IMR-90 (cell line): ENCODE measurements at regions not wholly inside any gene's neighbourhood (a gene's known extent, or its start where the extent isn't known, plus 50 kb on each side); places are given as distances from the start of the nearest gene placed in this dataset.

Source experiments
- ATAC-seq: fragments of 200-7000 bp; cut with Tn5 transposase; 2 replicates; pipeline ENCODE4 v1.9.1; 2020; ENCODE audit warnings: low read depth, mild to moderate bottlenecking, moderate library complexity
- BruUV-seq: library from RNA; stranded (reverse); fragments of 400-500 nt; replicated peaks from 2 replicates; lab custom pipeline; 2021; lab: Mats Ljungman, UMichigan
- CTCF ChIA-PET: fragments of 300-600 bp; formaldehyde crosslinking; extraction: SDS; loops from one replicate; lab custom pipeline; 2021; ENCODE audit warnings: antibody characterized with exemption; lab: Yijun Ruan, JAX
- POLR2A ChIA-PET: fragments of 300-600 bp; sonication (Branson Sonifier 250); formaldehyde crosslinking; loops from one replicate; lab custom pipeline; 2022; ENCODE audit warnings: antibody characterized with exemption; ENCODE audit not compliant: unreplicated experiment; lab: Charles Lee
- DNase-seq: peaks from one replicate; pipeline ENCODE4 v3.0.0; 2013
- H2AFZ ChIP-seq: replicated peaks from 2 replicates; pipeline ENCODE3; 2013; ENCODE audit warnings: low read length, mild to moderate bottlenecking; ENCODE audit not compliant: poor library complexity
- H2AK5ac ChIP-seq: 2 replicates; pipeline ENCODE4 v1.6.1; 2013; ENCODE audit warnings: low read depth, low read length, inconsistent platforms
- H2AK9ac ChIP-seq: replicated peaks from 2 replicates; pipeline ENCODE3; 2013; ENCODE audit warnings: mild to moderate bottlenecking, low read depth, low read length, moderate library complexity; ENCODE audit not compliant: poor library complexity
- H2BK120ac ChIP-seq: 2 replicates; pipeline ENCODE4 v1.6.1; 2013; ENCODE audit warnings: low read depth, low read length, inconsistent platforms
- H2BK15ac ChIP-seq: 3 replicates; pipeline ENCODE4 v1.6.1; 2013; ENCODE audit warnings: low read depth, low read length, inconsistent platforms
- H2BK20ac ChIP-seq: 2 replicates; pipeline ENCODE4 v1.6.1; 2013; ENCODE audit warnings: low read depth, mild to moderate bottlenecking, inconsistent platforms, low read length, moderate library complexity
- H2BK5ac ChIP-seq: 2 replicates; pipeline ENCODE4 v1.6.1; 2013; ENCODE audit warnings: mild to moderate bottlenecking, low read depth, low read length, inconsistent platforms; ENCODE audit not compliant: poor library complexity, severe bottlenecking
- H3K14ac ChIP-seq: replicated peaks from 2 replicates; pipeline ENCODE4 v1.6.1; 2013; ENCODE audit warnings: low read depth, low read length, inconsistent platforms
- H3K18ac ChIP-seq: 2 replicates; pipeline ENCODE4 v1.6.1; 2013; ENCODE audit warnings: low read depth, low read length, control low read depth
- H3K23ac ChIP-seq: 2 replicates; pipeline ENCODE4 v1.6.1; 2013; ENCODE audit warnings: low read depth, low read length, inconsistent platforms
- H3K27ac ChIP-seq: 2 replicates; pipeline ENCODE4 v1.5.1; 2013; ENCODE audit warnings: mild to moderate bottlenecking, control low read depth, low read length; ENCODE audit not compliant: insufficient read depth
- H3K27me3 ChIP-seq: 2 replicates; pipeline ENCODE4 v1.6.1; 2013; ENCODE audit warnings: low read length; ENCODE audit not compliant: control insufficient read depth, insufficient read depth
- H3K36me3 ChIP-seq: 2 replicates; pipeline ENCODE4 v1.6.1; 2013; ENCODE audit warnings: low read length, mixed read lengths; ENCODE audit not compliant: control insufficient read depth, insufficient read depth
- H3K4ac ChIP-seq: 2 replicates; pipeline ENCODE4 v1.6.1; 2013; ENCODE audit warnings: low read depth, low read length, inconsistent platforms
- H3K4me1 ChIP-seq: 2 replicates; pipeline ENCODE4 v1.6.1; 2013; ENCODE audit warnings: low read length, mixed read lengths; ENCODE audit not compliant: control insufficient read depth, insufficient read depth
- H3K4me2 ChIP-seq: 2 replicates; pipeline ENCODE4 v1.6.1; 2013; ENCODE audit warnings: low read depth, mild to moderate bottlenecking, control low read depth, low read length, moderate library complexity
- H3K4me3 ChIP-seq: 2 replicates; pipeline ENCODE4 v1.5.1; 2013; ENCODE audit warnings: low read depth, mild to moderate bottlenecking, control low read depth, low read length, moderate library complexity; ENCODE audit not compliant: insufficient read depth
- H3K56ac ChIP-seq: 2 replicates; pipeline ENCODE4 v1.6.1; 2013; ENCODE audit warnings: low read length, inconsistent platforms; ENCODE audit not compliant: insufficient read depth; ENCODE audit errors: extremely low read depth
- H3K79me1 ChIP-seq, 2 experiments: 2 replicates each; pipeline ENCODE4 v1.6.1; 2013; ENCODE audit warnings: low read length in 2 of 2, inconsistent platforms in 1 of 2, low read depth in 1 of 2
- H3K9ac ChIP-seq: 2 replicates; pipeline ENCODE4 v1.6.1; 2013; ENCODE audit warnings: low read depth, low read length, control low read depth
- H3K9me1 ChIP-seq: 2 replicates; pipeline ENCODE4 v1.6.1; 2013; ENCODE audit warnings: low read length, inconsistent platforms; ENCODE audit not compliant: insufficient read depth
- H3K9me3 ChIP-seq: 2 replicates; pipeline ENCODE4 v1.6.1; 2013; ENCODE audit warnings: low read length; ENCODE audit not compliant: control insufficient read depth, insufficient read depth
- H4K20me1 ChIP-seq: 2 replicates; pipeline ENCODE4 v1.6.1; 2013; ENCODE audit warnings: low read length, inconsistent platforms; ENCODE audit not compliant: insufficient read depth
- H4K5ac ChIP-seq: 2 replicates; pipeline ENCODE4 v1.6.1; 2013; ENCODE audit warnings: mild to moderate bottlenecking, low read depth, low read length, control low read depth
- H4K8ac ChIP-seq, 2 experiments: 2 replicates each; pipeline ENCODE4 v1.6.1; 2013; ENCODE audit warnings: low read depth in 2 of 2, low read length in 2 of 2, control low read depth in 1 of 2, inconsistent platforms in 1 of 2
- H4K91ac ChIP-seq: 2 replicates; pipeline ENCODE4 v1.6.1; 2013; ENCODE audit warnings: low read depth, low read length, inconsistent platforms; ENCODE audit not compliant: insufficient read depth
- BHLHE40 ChIP-seq: fragments of 150-350 bp; IDR thresholded peaks from 2 replicates; pipeline ENCODE4 v1.6.1; 2016; ENCODE audit warnings: mild to moderate bottlenecking, low read depth, low read length
- CEBPB ChIP-seq: IDR thresholded peaks from 2 replicates; pipeline ENCODE4 v1.6.1; 2012; ENCODE audit warnings: low read depth, low read length, improper control_type of control experiment
- CHD1 ChIP-seq: IDR thresholded peaks from 2 replicates; pipeline ENCODE4 v1.6.1; 2012; ENCODE audit warnings: low read depth, low read length, improper control_type of control experiment
- CTCF ChIP-seq: conservative IDR thresholded peaks from 2 replicates; pipeline ENCODE4 v1.5.1; 2012; ENCODE audit warnings: mild to moderate bottlenecking, low read depth, low read length, improper control_type of control experiment
- FOS ChIP-seq: fragments of 150-350 bp; IDR thresholded peaks from 2 replicates; pipeline ENCODE4 v1.6.1; 2016; ENCODE audit warnings: low read depth, low read length
- MAFK ChIP-seq: IDR thresholded peaks from 2 replicates; pipeline ENCODE4 v1.6.1; 2012; ENCODE audit warnings: low read depth, low read length, improper control_type of control experiment
- MAZ ChIP-seq: IDR thresholded peaks from 2 replicates; pipeline ENCODE4 v1.6.1; 2012; ENCODE audit warnings: low read depth, mild to moderate bottlenecking, low read length, improper control_type of control experiment, moderate library complexity, borderline replicate concordance
- MXI1 ChIP-seq: IDR thresholded peaks from 2 replicates; pipeline ENCODE4 v1.6.1; 2012; ENCODE audit warnings: low read depth, mild to moderate bottlenecking, low read length, moderate library complexity, borderline replicate concordance
- NFE2L2 ChIP-seq: fragments of 150-350 bp; IDR thresholded peaks from 2 replicates; pipeline ENCODE4 v1.6.1; 2016; ENCODE audit warnings: low read depth, mild to moderate bottlenecking, low read length
- POLR2A ChIP-seq: IDR thresholded peaks from 2 replicates; pipeline ENCODE4 v1.6.1; 2012; ENCODE audit warnings: mild to moderate bottlenecking, low read depth, low read length
- RAD21 ChIP-seq: IDR thresholded peaks from 2 replicates; pipeline ENCODE4 v1.6.1; 2012; ENCODE audit warnings: low read length, improper control_type of control experiment
- RCOR1 ChIP-seq: IDR thresholded peaks from 2 replicates; pipeline ENCODE4 v1.6.1; 2012; ENCODE audit warnings: mild to moderate bottlenecking, low read length, improper control_type of control experiment; ENCODE audit not compliant: insufficient replicate concordance
- SMC3 ChIP-seq: fragments of 150-350 bp; IDR thresholded peaks from 2 replicates; pipeline ENCODE4 v1.6.1; 2016; ENCODE audit warnings: low read depth, mild to moderate bottlenecking, antibody characterized with exemption, low read length, moderate library complexity
- USF2 ChIP-seq: fragments of 150-350 bp; IDR thresholded peaks from 2 replicates; pipeline ENCODE4 v1.6.1; 2017; ENCODE audit warnings: mild to moderate bottlenecking, antibody characterized with exemption, low read length, low read depth
- WGBS, 2 experiments: methylation state at CpG; one replicate each; pipeline versions ENCODE4 v1.1.5 to v1.1.7; 2013; ENCODE audit warnings: missing lambda C conversion rate in 2 of 2; ENCODE audit not compliant: insufficient read length in 1 of 2; ENCODE audit errors: extremely low coverage in 2 of 2; 5-methylcytosine and 5-hydroxymethylcytosine counted together
- dilution Hi-C: fragments of 300-500 bp; cut with HindIII; formaldehyde crosslinking; loops from one replicate; pipeline ENCODE4 v1.14.3; 2018; ENCODE audit warnings: low sequenced_read_pairs; ENCODE audit not compliant: unreplicated experiment
- in situ Hi-C: fragments of 300-500 bp; cut with MboI; formaldehyde crosslinking; loops from 3 replicates; pipeline ENCODE4 v1.14.3; 2019; ENCODE audit warnings: low sequenced_read_pairs, inconsistent platforms, mixed read lengths
- intact Hi-C: fragments of 100-400 bp; cut with micrococcal nuclease; formaldehyde crosslinking; loops from 2 replicates; pipeline ENCODE4 v1.10.0; 2022
- TF ChIP-seq, protein P1 (sequence below): fragments of 150-350 bp; IDR thresholded peaks from 2 replicates; pipeline ENCODE4 v1.6.1; 2016; ENCODE audit warnings: low read depth, mild to moderate bottlenecking, low read length, moderate library complexity, borderline replicate concordance

GRCh38 chr15:98281130-98281529 lies 320.6 kb downstream of the ARRDC4 start:
- no peak overlapping the region for H2AFZ ChIP-seq
- no peak overlapping the region for H4K91ac ChIP-seq
- no peak overlapping the region for H4K5ac ChIP-seq
- H3K9me1 ChIP-seq = no peaks in the 10 kb centered on the region
- H3K4me1 ChIP-seq = no peaks in the 10 kb centered on the region
- H3K4me2 ChIP-seq = no peak overlapping the region
- H3K14ac ChIP-seq = no peak overlapping the region
- no peak overlapping the region for H4K8ac ChIP-seq
- no peaks in the 10 kb centered on the region for H4K20me1 ChIP-seq
- DNase-seq (no peak), ATAC-seq (no peak)
- H3K79me1 ChIP-seq = no peaks in the 10 kb centered on the region
- no peak overlapping the region for H3K23ac ChIP-seq
- in situ Hi-C loops = no loop called here
- CTCF ChIA-PET = no interaction called here
- H3K9me3 ChIP-seq = peaks cover 10% of the 10 kb centered on the region
- no peaks in the 10 kb centered on the region for H3K27me3 ChIP-seq
- 20% methylated on average over 1 of the region's 3 CpGs; no CpG with 5 or more reads in 1 of the 2 experiments for WGBS, 2 experiments
- no peak overlapping the region for H2BK120ac ChIP-seq
- intact Hi-C loops = no loop called here
- H3K9ac ChIP-seq = no peak overlapping the region
- H2AK5ac ChIP-seq = no peak overlapping the region
- TF ChIP-seq CEBPB (no peak), MXI1 (no peak), FOS (no peak), MAFK (no peak), RCOR1 (no peak), POLR2A (no peak), MAZ (no peak), USF2 (no peak), CHD1 (no peak), CTCF (no peak), NFE2L2 (no peak), SMC3 (no peak), BHLHE40 (no peak), RAD21 (no peak)
- TF ChIP-seq, protein P1, sequence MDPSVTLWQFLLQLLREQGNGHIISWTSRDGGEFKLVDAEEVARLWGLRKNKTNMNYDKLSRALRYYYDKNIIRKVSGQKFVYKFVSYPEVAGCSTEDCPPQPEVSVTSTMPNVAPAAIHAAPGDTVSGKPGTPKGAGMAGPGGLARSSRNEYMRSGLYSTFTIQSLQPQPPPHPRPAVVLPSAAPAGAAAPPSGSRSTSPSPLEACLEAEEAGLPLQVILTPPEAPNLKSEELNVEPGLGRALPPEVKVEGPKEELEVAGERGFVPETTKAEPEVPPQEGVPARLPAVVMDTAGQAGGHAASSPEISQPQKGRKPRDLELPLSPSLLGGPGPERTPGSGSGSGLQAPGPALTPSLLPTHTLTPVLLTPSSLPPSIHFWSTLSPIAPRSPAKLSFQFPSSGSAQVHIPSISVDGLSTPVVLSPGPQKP = no peak
- H3K4ac ChIP-seq = no peak overlapping the region
- H3K4me3 ChIP-seq = no peak overlapping the region
- H2BK5ac ChIP-seq = no peak overlapping the region
- no peak overlapping the region for H2BK20ac ChIP-seq
- H3K27ac ChIP-seq = no peak overlapping the region
- POLR2A ChIA-PET = no interaction called here
- dilution Hi-C loops = no loop called here
- H2AK9ac ChIP-seq = no peak overlapping the region
- H2BK15ac ChIP-seq = no peak overlapping the region
- no TSS peak for BruUV-seq
- H3K18ac ChIP-seq = no peak overlapping the region
- H3K56ac ChIP-seq = no peak overlapping the region
- no peaks in the 10 kb centered on the region for H3K36me3 ChIP-seq
